NCI-H1694 treated with DMSO at 0.1 percent for 48 hours (cell line): ENCODE measurements at regions not wholly inside any gene's neighbourhood (a gene's known extent, or its start where the extent isn't known, plus 50 kb on each side); places are given as distances from the start of the nearest gene placed in this dataset.

Experiments
- DNase-seq: peaks from one replicate; lab custom pipeline; 2025; lab: John Stamatoyannopoulos, UW

DNA sequence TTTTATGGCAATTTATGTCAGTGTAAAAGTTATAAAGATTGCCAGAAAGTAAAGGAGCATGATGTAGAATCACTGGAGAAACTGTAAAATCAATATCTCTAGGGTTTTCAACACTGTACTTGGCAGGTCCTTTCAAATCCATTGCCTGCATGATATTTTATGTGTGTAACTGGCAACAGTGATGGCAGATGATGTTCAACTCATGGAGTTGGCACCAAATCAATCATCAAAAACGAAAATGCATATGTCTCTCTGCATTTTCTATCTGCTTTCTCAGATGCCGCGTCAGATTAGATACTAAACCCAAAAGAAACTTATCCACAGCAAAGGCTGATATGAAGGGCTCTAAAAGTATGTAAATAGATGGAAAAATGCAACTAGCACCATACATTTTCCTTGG, 1395.5 kb upstream of the PIK3C3 start:
- DNase-seq: no peak

DNA sequence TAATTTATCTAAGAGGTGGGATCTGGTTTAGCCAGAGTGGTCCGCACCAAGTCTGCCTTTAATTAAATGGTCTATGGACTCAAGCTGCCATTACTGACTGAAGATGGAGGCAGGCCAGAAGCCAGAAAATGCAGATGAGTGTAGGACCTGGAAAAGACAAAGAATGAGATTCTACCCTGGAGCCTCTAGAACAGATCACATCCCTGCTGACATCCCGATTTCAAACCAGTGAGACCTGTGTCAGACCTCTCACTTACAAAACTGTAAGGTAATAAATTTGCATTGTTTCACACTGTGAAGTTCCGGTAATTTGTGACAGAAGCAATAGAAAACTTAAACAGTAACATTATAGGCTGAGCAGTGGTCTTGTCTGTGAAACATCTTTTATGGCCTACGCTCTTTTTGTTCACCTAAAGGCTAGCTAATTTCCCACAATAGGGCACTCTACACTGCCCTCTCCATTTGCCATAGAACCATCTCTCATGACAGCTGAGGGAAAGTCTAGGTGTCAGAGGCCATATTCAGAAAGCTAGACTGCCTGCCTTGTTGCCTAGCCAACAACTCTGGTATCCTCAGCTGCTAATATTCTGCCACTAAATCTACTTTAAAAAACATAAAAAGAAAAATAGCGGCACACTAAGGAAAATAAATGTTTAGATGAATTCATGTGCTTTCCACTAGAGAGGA, 1396.2 kb upstream of the PIK3C3 start:
- DNase-seq: no peak

DNA sequence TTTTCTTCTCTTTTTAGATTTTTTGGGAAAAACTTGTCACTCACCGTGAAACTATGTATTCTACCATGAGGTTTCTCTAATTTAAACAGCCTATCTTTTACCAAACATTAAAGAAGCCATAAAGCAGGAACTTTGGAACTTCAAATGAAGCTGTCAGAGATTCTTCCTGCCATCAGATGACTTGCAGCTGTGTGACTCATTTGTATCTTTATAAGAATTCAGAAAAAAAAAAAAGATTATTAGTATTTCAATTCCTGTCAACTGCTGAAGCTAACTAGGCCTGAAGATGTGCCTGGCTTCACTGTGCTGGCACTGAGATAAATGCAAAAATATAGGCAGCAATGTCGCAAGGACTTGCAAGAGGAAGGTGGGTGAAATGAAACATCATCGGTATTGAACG, 1399.1 kb upstream of the PIK3C3 start:
- no peak for DNase-seq

DNA sequence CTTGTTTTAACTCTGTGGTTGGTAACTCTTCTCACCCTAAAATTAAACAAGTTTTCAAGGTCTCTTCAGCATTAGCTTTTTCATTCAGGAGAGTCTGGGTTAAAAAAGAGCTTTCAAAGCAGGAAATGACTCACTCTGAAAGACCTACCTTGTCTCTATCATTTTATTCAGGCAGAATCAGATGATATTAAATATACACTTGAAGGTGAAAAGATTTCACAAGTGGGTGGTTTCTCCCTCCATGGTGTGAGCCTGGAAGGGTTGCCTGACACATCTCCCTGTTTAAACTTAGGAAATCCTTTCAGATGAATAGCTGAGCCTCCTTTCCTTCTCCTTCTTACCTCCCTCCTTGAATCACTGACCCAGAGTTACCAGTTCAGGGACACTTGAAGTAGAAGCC, 1402.0 kb upstream of the PIK3C3 start:
- DNase-seq: no peak

DNA sequence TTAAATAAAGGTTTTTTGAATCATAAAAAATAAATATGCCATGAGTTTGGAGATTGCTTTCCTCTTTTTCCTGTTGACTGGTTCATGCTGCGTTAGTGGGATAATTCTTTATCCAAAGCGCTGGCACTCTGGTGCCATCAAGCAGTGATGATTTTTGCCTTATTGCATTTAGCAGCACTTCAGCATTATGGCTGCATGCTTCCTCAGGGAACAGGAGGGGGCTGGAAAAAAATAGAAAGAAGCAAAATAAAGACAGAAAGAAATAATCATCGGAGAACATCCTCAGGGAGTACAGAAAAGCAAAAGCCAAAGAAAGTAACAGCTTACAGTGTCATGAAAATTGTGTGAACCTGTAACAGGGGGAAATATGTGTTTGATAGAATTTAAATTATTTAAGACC, 1408.2 kb upstream of the PIK3C3 start:
- DNase-seq: no peak

DNA sequence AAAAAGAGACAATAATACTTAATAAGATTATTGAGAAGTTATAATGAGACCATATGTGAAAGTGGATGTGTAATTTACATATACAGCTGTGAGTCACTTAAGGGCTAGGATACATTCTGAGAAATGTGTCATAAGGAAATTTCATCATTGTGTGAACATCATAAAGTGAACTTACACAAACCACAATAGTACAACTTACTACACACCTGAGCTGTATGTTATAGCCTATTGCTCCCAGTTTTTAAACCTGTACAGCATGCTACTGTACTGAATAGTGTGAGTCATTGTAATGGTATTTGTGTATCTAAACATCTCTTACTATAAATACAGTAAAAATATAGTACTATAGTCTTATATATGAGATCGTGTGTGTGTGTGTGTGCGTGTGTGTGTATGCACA, 1420.3 kb upstream of the PIK3C3 start:
- no peak for DNase-seq

DNA sequence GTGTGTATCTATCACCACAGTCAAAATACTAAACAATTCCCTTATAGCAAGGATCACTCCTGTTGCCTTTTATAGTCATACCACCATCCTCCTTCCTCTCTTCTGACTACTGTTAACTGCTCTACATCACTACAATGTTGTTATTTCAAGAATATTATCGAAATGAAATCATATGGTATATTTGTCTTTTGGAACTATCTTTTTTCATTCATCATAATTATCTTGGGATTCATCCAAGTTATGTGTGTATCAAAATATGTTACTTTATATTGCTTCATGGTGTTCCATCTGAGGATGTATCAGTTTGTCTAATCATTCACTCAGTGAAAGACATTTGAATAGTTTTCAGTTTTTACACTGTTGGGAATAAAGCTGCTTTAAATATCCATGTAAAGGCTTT, 1423.0 kb upstream of the PIK3C3 start:
- no peak for DNase-seq

DNA sequence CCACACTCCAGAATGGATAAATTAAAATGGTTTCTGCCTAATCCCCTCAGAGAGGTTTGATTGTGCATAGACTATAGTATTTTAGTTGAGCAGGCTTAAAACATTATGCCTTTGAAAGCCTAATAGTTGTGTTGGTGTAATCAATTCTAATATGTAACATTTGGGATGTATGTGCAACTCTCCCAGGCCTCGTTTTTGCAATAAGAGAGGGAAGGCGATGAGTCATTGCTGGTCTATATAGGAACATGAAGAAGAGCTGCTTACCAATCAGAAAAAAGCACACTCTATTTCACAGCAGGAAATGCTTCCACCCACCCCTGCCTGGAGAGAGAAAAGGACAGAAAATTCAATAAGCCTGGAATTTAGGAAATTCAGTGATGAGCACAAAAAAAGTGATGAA, 1424.0 kb upstream of the PIK3C3 start:
- no peak for DNase-seq

DNA sequence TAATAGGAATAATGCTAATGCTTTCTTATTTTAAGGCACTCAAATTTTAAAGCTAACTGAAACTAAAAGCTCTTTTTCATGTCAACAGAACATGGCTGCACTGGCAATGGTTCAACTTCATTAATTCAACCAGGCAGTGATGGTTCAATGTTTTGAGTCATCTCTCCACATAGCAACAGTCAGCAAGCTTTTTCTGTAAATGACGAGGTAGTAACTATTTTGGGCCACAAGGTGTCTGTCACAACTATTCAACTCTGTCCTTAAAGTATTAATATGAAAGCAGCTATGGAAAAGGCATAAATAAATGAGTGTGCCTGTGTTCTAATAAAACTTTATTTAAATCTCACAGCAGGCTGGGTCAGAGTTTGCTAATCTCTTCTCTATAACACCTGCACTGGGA, 1425.6 kb upstream of the PIK3C3 start:
- DNase-seq: no peak

DNA sequence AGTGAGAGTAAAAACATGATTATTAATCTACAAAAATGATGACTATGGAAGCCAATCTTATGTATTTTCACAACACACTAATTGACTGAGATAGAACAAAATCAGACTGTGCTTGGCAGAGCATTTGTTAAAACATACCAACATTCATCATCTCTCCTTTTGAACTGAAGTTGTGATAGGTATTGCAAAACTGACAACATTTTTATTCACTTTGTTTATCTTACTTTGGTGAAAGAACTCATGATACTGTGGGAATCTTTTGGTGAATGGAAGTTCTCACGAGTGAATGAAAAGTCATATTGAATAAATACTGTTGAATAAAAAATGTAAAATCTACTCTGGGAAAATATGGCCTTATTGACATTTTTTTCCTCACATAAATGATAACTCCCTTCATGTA, 1430.2 kb upstream of the PIK3C3 start:
- DNase-seq: no peak

DNA sequence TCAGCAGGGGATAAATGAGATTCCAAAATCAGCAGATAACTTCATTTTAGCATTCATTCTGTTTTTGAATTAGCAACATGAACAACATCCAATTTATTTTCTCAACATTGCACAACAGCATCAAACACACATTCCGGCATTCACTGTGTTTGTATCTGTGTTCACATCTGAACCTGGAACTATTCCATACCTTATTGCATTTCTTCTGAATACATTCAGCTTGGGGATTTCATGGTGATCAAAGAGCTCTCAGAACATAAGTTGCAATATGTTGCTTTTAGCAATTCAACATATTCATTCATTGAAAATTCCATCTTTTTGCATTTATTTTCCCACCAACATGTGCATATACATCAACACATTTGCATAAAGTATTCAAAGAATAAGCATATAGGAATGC, 1431.7 kb upstream of the PIK3C3 start:
- no peak for DNase-seq

DNA sequence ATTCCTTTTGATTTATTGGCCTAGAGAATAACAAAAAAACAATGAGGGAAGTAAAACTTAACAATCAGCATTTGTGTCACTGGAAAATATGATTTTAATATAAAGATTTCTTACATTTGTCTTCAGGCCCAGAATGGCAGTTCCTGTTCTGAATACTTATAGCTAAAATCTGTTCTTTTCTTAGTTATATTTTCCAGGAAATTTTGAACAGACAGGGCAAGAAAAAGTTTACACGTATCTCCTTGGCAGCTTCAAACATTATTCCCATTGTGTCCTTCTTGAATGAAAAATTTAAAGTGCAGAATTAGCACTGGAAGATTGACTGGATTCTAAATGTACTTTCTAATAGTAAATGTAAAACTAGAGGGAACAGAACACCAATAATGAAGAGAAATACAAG, 1454.0 kb upstream of the PIK3C3 start:
- DNase-seq: no peak

DNA sequence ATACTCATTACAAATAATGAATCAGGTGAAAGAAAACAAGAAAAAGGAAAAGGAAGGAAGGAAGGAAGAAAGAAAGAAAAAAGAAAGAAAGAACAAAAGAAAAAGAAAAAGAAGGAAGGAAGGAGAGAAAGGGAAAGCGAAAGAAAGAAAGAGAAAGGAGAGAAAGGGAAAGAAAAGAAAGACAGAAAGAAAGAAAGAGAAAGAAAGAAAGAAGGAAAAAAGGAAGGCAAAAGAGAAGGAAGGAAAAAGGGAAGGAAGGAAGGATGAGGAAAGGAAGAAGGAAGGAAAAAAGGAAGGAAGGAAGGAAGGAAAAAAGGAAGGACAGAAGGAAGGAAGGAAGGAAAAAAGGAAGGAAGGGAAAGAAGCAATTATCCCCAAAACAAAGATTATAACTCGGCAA, 1460.4 kb upstream of the PIK3C3 start:
- no peak for DNase-seq

DNA sequence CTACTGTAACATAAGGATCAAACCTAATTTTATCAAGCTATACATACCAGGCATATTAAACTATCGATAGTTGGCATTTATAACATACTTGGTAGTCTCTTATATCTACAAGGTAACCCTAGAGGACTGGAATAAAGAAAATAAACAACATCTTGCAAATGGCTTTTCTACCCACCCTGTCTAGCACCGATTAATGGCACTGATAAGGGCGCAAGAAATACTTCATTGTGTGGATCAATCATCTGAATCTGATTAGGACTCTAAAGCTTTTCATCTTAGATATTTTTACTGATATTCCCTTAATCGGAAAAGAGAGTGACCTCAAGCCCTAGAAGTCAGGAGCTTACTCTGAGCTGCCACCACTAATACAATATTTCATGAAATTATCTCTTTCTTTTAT, 1461.7 kb upstream of the PIK3C3 start:
- no peak for DNase-seq

DNA sequence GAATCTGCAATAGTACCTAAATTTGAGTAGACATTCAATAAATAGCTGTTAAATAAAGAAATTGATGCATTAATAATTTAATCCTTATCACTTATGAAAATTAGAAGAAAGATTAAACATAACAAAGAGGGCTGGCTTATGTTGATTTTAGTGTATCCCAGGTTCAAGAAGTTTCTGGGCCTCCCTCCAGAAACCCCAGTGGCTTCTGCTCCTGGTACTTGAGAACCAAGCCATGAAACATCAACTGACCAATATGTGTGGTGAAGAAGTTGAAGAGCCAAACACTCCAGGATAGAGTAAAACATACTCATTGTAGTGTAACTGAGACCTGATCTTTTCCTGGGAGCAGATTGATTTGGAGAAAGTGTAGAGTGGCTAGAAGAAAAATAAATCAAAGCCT, 1465.7 kb upstream of the PIK3C3 start:
- no peak for DNase-seq

DNA sequence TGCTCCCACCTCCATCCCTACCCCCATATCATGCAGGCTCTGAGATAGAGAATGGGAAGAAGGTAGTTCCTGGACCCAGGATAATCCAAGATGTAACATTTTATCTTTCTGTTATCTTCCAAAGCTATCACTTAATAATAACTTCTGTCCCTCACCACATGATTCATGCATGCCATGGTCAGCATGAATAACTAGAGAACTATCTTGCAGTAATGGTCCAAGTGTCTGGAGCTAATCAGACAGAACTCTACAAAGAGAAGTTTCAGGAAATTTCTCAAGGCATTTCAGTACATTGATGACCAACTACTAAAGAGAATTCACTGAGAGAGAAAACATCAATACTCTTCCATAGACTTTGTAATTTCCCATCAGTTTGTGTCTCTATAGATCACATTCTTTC, 1469.7 kb upstream of the PIK3C3 start:
- no peak for DNase-seq

DNA sequence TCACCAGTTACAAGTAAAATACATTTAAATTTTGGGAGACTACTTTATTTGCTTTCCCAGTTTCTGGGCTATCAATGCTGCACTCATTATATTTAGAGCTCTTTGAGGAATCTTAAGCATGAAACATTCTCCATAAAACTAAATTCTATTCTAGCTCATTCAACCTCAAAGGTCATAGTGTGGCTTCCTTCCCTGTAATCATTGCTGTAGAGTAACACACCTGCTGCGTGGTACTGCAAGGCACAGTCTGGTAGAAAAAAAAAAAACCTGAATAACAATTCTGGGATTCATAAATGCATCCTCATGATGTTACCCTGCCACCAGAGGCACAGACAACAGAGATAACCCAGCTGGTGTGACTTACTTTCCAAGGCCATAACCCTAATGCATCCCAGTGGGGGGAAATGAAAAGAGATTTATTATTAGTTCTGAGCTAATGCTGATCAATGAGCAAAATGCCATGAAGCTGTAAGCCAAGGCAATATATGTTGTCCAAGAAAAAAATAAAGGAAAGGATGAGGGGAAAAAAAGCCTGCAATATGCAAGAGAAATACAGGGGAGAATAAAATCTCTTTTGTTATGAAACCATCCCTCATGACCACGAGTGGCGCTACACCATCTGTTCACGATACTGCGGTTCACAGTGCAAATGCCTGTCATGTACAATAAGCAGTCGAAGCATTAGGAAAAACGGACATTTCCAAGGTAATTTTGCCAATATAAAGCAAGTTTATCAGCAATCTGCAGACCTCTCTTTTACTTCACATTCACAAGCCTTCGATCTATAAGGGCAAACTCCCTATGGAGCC, 1481.6 kb upstream of the PIK3C3 start:
- no peak for DNase-seq

DNA sequence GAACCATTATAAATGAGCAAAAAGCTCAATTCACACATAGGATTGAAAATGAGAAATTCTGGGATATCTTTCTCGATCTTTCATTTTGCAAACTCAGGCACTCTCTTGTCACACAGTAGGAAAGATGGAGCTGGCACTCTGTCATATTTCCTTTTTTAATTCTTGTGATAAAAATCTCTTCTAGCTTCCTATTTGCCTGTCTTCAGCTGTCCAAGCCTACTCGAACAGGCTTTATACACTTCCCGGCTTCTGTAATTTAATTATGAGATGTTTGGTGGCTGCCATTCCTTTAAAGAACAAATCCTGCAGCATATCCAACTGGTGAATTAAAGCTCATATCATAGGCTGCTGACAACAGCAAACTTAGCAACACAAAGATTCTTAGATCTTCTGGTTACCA, 1484.3 kb upstream of the PIK3C3 start:
- no peak for DNase-seq

DNA sequence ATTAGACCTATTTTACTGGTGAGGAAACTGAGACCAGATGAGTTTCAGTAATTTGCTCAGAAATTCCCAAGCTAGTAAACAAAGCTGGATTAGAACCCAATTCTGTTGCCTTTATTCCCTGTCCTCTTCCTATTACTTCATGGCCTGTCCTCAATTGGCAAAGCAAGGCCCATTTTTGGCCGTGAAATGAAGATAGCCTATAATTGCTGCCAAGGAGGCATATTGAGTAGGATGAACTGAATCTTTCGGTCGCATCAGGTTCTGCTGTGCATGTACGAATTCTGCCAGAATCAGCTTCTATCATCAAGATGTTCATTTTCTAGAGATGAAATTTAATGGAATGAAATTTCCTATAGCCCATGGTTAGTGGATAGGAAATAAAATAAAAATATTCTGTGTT, 1485.2 kb upstream of the PIK3C3 start:
- no peak for DNase-seq

DNA sequence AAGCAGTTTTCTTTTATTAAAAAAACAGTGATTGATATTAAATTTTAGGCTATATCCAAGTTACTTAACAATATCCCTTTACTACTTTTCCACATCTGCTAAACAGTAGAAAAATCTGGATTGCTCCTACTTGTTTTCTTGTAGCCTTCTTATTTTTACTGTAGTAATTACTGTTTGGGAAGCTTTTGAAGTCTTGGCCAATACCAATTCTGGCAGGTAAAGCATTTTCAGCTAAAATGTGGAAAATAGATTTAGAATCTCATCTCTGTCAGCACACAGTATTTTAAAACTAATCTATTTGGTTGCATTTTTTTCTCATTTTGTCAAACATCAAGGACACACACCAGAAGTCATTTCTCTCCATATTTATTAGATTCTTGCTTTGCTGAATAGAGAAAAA, 1485.7 kb upstream of the PIK3C3 start:
- no peak for DNase-seq

DNA sequence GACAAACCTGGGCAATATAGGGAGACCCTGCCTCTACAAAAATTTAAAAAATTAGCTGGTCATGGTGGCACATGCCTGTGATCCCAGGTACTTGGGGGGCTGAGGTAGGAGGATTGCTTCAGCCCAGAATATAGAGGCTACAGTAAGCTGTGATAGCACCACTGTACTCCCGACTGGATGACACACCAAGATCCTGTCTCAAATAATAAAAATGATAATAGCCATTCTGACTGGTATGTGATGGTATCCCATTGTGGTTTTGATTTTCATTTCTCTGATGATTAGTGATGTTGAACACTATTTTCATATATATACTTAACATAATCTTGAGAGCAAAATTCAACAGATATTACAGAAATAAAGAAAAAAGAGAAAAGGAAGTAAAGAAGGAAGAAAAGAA, 1491.0 kb upstream of the PIK3C3 start:
- DNase-seq: no peak

DNA sequence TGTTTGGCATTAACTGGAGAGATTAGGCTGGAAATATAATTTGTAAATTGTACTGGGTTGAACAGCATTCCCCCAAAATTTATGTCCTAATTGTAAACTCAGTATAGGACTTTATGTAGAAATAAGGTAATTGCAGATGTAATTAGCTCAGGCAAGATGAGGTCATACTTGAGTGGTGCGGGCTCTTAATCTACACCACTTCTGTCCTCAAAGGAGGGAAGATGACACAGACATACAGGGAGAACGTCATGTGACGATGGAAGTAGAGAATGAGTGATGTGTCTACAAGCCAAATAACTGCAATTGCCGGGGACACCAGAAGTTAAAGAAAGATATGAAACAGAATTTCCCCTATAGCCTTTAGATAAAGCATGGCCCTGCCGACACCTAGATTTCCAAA, 1501.1 kb upstream of the PIK3C3 start:
- no peak for DNase-seq

DNA sequence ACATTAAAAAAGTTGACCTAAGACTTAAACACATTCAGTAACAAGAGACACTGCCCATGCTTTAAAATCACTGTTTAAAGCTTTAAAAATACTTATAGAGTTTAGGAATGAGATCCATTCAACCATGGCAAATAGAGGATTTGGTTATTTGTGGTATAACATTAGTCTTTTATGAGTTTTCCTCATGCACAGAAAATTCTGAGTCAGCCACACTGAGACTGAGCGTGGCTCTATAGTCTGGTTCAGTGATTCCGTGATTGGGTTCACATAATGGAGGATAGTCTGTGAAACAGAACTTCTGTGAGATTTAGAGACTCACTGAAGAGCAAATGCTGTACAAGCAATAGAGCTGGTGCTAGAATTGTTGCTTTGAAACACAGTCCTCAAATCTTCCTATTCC, 1502.4 kb upstream of the PIK3C3 start:
- no peak for DNase-seq

DNA sequence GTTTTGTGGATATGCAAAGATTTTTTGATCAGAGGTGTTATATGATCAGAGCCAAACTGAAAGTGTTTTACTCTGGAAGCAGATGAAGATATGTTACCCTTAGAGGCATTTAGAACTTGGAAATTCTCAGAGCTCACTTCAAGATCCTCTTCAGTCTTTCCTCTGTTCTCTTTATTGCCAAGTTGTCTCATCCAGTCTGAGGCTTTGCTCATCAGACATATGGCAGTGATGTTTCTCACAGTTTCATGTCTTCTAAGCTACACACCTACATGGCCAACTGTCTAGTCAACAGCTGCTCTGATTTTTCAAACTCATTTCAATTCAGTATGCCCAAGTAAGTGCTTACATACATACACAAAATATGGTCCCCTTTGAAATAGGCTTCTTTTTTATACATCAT, 1504.3 kb upstream of the PIK3C3 start:
- no peak for DNase-seq
